Dedifferentiated amniotic fluid mesenchymal stem cell (primary cell): ENCODE measurements at regions not wholly inside any gene's neighbourhood (a gene's known extent, or its start where the extent isn't known, plus 50 kb on each side); places are given as distances from the start of the nearest gene placed in this dataset.

Source experiments
- DNase-seq: peaks from one replicate; pipeline ENCODE4 v3.0.0-alpha.2; 2016; ENCODE audit errors: extremely low spot score

- DNase-seq: no peak
Measured at GRCh38 chr11:97414801-97415200, 1025.0 kb downstream of the JRKL start.

GRCh38 chr11:97419729-97420128 is 1029.9 kb downstream of the JRKL start:
- no peak for DNase-seq

GRCh38 chr11:97428247-97428790 is 1038.5 kb downstream of the JRKL start:
- DNase-seq: no peak

- DNase-seq: no peak
Measured at GRCh38 chr11:97430877-97431276, 1041.1 kb downstream of the JRKL start.

- DNase-seq: no peak
Measured at GRCh38 chr11:97432926-97433325, 1043.1 kb downstream of the JRKL start.

GRCh38 chr11:97445561-97445960 is 1055.7 kb downstream of the JRKL start:
- no peak for DNase-seq

GRCh38 chr11:97451441-97451840 is 1061.6 kb downstream of the JRKL start:
- no peak for DNase-seq

- peak; percentile 47 for DNase-seq
Measured at GRCh38 chr11:97454988-97455387, 1065.2 kb downstream of the JRKL start.

GRCh38 chr11:97460091-97460490 is 1070.3 kb downstream of the JRKL start:
- no peak for DNase-seq

GRCh38 chr11:97461044-97461880 is 1071.4 kb downstream of the JRKL start:
- no peak for DNase-seq

GRCh38 chr11:97461934-97462333 is 1072.1 kb downstream of the JRKL start:
- no peak for DNase-seq

GRCh38 chr11:97463891-97464290 is 1074.1 kb downstream of the JRKL start:
- DNase-seq: no peak

- DNase-seq: no peak
Measured at GRCh38 chr11:97471480-97471879, 1081.7 kb downstream of the JRKL start.

- DNase-seq: no peak
Measured at GRCh38 chr11:97487387-97487786, 1097.6 kb downstream of the JRKL start.

GRCh38 chr11:97498891-97499290 is 1109.1 kb downstream of the JRKL start:
- DNase-seq: no peak

GRCh38 chr11:97502201-97502600 is 1112.4 kb downstream of the JRKL start:
- no peak for DNase-seq

- DNase-seq: no peak
Measured at GRCh38 chr11:97506076-97506759, 1116.4 kb downstream of the JRKL start.

- no peak for DNase-seq
Measured at GRCh38 chr11:97514446-97514845, 1124.6 kb downstream of the JRKL start.

- DNase-seq: no peak
Measured at GRCh38 chr11:97516688-97517087, 1126.9 kb downstream of the JRKL start.

GRCh38 chr11:97525273-97525672 is 1135.5 kb downstream of the JRKL start:
- DNase-seq: no peak

GRCh38 chr11:97537407-97538150 is 1147.8 kb downstream of the JRKL start:
- no peak for DNase-seq

- no peak for DNase-seq
Measured at GRCh38 chr11:97544431-97544830, 1154.6 kb downstream of the JRKL start.
